ENCODE measurements at regions not wholly inside any gene's neighbourhood (a gene's known extent, or its start where the extent isn't known, plus 50 kb on each side); places are given as distances from the start of the nearest gene placed in this dataset.

DNA sequence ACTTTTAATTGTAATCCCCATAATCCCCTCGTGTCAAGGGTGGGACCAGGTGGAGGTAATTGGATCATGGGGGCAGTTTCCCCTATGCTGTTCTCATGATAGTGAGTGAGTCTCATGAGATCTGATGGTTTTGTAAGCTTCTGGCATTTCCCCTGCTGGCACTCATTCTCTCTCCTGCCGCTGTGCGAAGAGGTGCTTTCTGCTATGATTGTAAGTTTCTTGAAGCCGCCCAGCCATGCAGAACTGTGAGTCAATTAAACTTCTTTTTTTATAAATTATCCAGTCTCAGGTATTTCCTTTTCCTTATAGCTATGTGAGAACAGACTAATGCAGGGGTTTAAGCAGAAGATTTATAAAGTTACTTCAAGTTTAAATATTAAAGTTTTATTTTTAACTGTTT, 655.2 kb downstream of the EPHA4 start:
- Histone ChIP-seq H3K27ac (no peak overlapping the region), H3K9me3 (no peaks in the 10 kb centered on the region), H3K36me3 (replicated peaks in 1 of 2; ENCODE audit: insufficient read depth in 1 of 2, low read depth in 2 of 2) (no peaks in the 10 kb centered on the region), H3K27me3 (no peaks in the 10 kb centered on the region), H3K4me1 (no peaks in the 10 kb centered on the region), H3K4me3 (no peak overlapping the region)
- no peak for TF ChIP-seq POLR2A (IDR thresholded peaks at IDR 0.05)
- TF ChIP-seq, protein P1, sequence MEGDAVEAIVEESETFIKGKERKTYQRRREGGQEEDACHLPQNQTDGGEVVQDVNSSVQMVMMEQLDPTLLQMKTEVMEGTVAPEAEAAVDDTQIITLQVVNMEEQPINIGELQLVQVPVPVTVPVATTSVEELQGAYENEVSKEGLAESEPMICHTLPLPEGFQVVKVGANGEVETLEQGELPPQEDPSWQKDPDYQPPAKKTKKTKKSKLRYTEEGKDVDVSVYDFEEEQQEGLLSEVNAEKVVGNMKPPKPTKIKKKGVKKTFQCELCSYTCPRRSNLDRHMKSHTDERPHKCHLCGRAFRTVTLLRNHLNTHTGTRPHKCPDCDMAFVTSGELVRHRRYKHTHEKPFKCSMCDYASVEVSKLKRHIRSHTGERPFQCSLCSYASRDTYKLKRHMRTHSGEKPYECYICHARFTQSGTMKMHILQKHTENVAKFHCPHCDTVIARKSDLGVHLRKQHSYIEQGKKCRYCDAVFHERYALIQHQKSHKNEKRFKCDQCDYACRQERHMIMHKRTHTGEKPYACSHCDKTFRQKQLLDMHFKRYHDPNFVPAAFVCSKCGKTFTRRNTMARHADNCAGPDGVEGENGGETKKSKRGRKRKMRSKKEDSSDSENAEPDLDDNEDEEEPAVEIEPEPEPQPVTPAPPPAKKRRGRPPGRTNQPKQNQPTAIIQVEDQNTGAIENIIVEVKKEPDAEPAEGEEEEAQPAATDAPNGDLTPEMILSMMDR (IDR thresholded peaks at IDR 0.05): no peak
- no peak for DNase-seq
- ATAC-seq: no peak
- WGBS, 2 donors: 76 to 79% methylated on average over 4 of the region's 4 CpGs
- intact Hi-C loops (cut with DNase I): no loop called here

DNA sequence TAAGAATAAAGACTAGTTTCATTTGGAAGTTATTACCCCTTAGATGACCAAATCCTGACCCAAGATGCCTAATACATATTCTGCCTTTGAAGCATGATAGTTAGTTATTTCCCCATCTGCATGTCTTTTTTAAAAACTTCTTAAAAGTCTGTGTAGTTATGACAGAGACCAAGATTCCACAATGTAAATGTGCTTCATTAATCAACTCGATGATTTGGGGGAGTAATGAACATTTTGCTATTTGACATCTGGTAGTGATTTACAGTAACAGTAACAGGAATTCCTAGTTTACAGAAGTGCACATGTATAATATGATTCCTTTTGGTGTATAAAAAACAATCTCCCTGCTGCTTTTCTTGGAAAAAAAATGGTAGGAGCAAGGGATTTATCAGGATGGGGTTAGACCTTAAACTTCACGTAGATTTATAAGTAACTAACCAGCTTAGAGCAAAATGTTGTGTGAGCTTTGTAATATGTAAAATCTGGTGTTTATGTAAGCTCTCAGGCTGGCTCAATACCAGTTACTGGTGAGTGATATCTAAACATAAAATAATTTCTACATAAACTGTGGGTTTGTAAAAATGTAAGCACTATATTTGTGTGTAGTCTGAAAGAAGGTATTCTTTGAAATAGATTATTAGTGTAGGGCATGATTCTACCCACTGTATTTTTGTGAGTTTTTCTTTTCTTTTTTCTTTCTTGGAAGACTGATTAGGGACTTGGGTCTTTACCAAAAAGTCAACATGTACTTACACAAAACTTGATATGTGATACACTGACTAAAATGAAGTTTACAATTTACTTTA, 641.6 kb downstream of the EPHA4 start:
- Histone ChIP-seq H3K27ac (no peak overlapping the region), H3K27me3 (no peaks in the 10 kb centered on the region), H3K36me3 (replicated peaks in 1 of 2; ENCODE audit: insufficient read depth in 1 of 2, low read depth in 2 of 2) (no peaks in the 10 kb centered on the region), H3K9me3 (no peaks in the 10 kb centered on the region), H3K4me3 (no peak overlapping the region), H3K4me1 (no peaks in the 10 kb centered on the region)
- no peak for ATAC-seq
- intact Hi-C loops (cut with DNase I): no loop called here
- DNase-seq: no peak
- 27 to 41% methylated on average over 2 of the region's 2 CpGs for WGBS, 2 donors
- TF ChIP-seq, protein P1 (IDR thresholded peaks at IDR 0.05): no peak
- TF ChIP-seq POLR2A (IDR thresholded peaks at IDR 0.05): no peak

DNA sequence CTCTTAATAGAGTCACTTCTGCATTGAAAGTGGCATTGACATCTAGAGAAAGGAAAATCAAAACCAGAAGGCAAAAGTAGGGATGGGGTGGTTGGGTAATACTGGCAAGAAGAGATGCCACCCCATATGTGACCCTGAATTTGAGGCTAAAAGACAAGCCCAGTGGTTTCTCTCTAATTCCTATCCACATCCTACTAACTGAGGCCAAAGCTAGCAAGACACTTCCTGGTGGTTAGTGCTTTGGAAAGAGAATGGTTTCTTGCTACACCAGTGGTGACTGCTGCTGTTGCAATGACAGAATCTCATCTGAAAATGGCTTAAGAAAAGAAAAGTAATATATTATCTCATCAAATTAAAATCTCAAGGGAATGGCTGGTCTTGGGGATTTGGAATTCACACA, 640.6 kb downstream of the EPHA4 start:
- H3K9me3 ChIP-seq: no peaks in the 10 kb centered on the region
- ATAC-seq (no peak), DNase-seq (no peak)
- H3K4me3 ChIP-seq: no peak overlapping the region
- H3K27me3 ChIP-seq: no peaks in the 10 kb centered on the region
- intact Hi-C loops (cut with DNase I): no loop called here
- no peaks in the 10 kb centered on the region for H3K4me1 ChIP-seq
- no peak overlapping the region for H3K27ac ChIP-seq
- H3K36me3 ChIP-seq (replicated peaks in 1 of 2; ENCODE audit: insufficient read depth in 1 of 2, low read depth in 2 of 2): no peaks in the 10 kb centered on the region
- no peak for TF ChIP-seq POLR2A (IDR thresholded peaks at IDR 0.05)
- TF ChIP-seq, protein P1 (IDR thresholded peaks at IDR 0.05): no peak

DNA sequence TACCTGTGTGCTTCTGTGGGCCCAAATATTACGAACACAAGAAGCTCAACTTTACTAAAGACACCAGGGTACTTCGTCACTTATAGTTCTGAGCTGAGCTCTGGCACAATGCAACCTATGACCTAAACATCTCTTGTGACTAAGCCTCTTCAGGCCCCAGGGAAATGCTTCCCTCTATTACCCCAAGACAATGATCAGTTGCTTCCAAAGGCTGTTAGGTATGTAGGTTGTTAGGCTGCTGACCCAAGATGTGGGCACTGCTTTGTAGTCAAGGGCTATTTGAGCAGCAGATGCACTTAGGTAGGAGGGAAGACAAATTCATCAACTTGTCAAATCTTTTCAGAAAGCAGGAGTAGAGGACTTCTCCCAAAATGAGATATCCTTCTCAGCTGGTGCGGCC, 640.1 kb downstream of the EPHA4 start:
- Histone ChIP-seq H3K27me3 (no peaks in the 10 kb centered on the region), H3K36me3 (replicated peaks in 1 of 2; ENCODE audit: insufficient read depth in 1 of 2, low read depth in 2 of 2) (no peaks in the 10 kb centered on the region), H3K4me3 (no peak overlapping the region), H3K4me1 (no peaks in the 10 kb centered on the region), H3K9me3 (no peaks in the 10 kb centered on the region), H3K27ac (no peak overlapping the region)
- 86 to 90% methylated on average over 3 of the region's 3 CpGs for WGBS, 2 donors
- DNase-seq (no peak), ATAC-seq (no peak)
- intact Hi-C loops (cut with DNase I): no loop called here
- TF ChIP-seq, protein P1 (IDR thresholded peaks at IDR 0.05): no peak
- no peak for TF ChIP-seq POLR2A (IDR thresholded peaks at IDR 0.05)

DNA sequence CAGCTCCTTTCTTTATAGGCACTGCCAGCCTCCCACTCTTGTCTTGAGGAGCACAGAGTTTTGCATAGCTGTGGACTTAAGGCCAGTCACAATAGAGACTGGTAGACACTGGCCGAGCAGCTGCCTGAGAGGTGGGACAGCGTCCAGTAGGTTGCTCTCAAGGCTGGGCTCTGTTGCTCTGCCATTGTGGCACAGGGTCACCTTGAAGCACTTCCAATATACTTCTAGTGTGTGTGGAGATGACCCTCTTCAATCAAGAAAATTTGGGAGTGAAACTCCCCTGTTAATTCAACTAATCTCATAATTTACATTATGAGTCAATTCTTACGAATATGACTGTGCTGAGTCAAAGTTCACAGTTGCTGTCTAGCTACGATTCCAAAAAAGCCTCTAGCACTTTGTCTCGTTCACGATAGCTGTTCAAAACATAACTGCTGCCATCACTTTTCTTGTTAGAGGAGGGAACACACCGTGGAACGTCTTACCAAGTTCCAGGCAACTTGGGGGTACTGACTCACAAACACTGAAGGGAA, 636.2 kb downstream of the EPHA4 start:
- ATAC-seq (no peak), DNase-seq (no peak)
- Histone ChIP-seq H3K4me3 (no peak overlapping the region), H3K9me3 (no peaks in the 10 kb centered on the region), H3K27ac (no peak overlapping the region), H3K27me3 (no peaks in the 10 kb centered on the region), H3K36me3 (replicated peaks in 1 of 2; ENCODE audit: insufficient read depth in 1 of 2, low read depth in 2 of 2) (no peaks in the 10 kb centered on the region), H3K4me1 (no peaks in the 10 kb centered on the region)
- no peak for TF ChIP-seq POLR2A (IDR thresholded peaks at IDR 0.05)
- TF ChIP-seq, protein P1 (IDR thresholded peaks at IDR 0.05): no peak
- intact Hi-C loops (cut with DNase I): no loop called here
- WGBS, 2 donors: 69 to 80% methylated on average over 8 of the region's 8 CpGs

Data from body of pancreas (tissue), 4 donors.